Central memory CD8-positive, alpha-beta T cell (primary cell): ENCODE measurements at regions not wholly inside any gene's neighbourhood (a gene's known extent, or its start where the extent isn't known, plus 50 kb on each side); places are given as distances from the start of the nearest gene placed in this dataset.
A peak's percentile ranks its signal among the peaks of the same experiment; 100 is the strongest.
"Not testable (repeated sequence)": the region's sequence is repeated elsewhere in the genome, so short reads cannot be mapped to it uniquely, and the experiment has no call there.

Experiments
- ATAC-seq: fragments of 150-1000 bp; cut with Tn5 transposase; replicated peaks from 2 replicates; pipeline ENCODE4 v1.10.0; 2022; ENCODE audit warnings: mild to moderate bottlenecking, moderate FRiP score, moderate number of reproducible peaks; ENCODE audit not compliant: poor library complexity, severe bottlenecking; ENCODE audit errors: extremely low read depth
- DNase-seq, 2 donors: peaks; one replicate each; pipeline ENCODE4 v3.0.0; 2021; ENCODE audit warnings: low spot score in 2 of 2
- H3K27ac Mint-ChIP-seq: one replicate; pipeline ENCODE4 v1.8.0; 2022; ENCODE audit warnings: low read depth, mild to moderate bottlenecking, moderate library complexity, mixed read lengths
- H3K27me3 Mint-ChIP-seq: one replicate; pipeline ENCODE4 v1.8.0; 2022; ENCODE audit warnings: mixed read lengths
- H3K36me3 Mint-ChIP-seq: one replicate; pipeline ENCODE4 v1.8.0; 2022; ENCODE audit warnings: mild to moderate bottlenecking, moderate library complexity, mixed read lengths; ENCODE audit not compliant: insufficient read depth
- H3K4me1 Mint-ChIP-seq: one replicate; pipeline ENCODE4 v1.8.0; 2022; ENCODE audit warnings: mixed read lengths
- H3K4me3 Mint-ChIP-seq: one replicate; pipeline ENCODE4 v1.8.0; 2022; ENCODE audit warnings: mild to moderate bottlenecking, moderate library complexity, mixed read lengths
- H3K9me3 Mint-ChIP-seq: one replicate; pipeline ENCODE4 v1.8.0; 2022; ENCODE audit warnings: mixed read lengths

GRCh38 chr9:94033383-94033782 is 50.9 kb upstream of the PTPDC1 start:
- Mint-ChIP-seq H3K36me3 (peaks cover 7% of the 10 kb centered on the region), H3K9me3 (no peaks in the 10 kb centered on the region), H3K27ac (no peak overlapping the region), H3K4me1 (peaks cover 23% of the 10 kb centered on the region), H3K27me3 (peaks cover 6% of the 10 kb centered on the region), H3K4me3 (no peak overlapping the region)
- DNase-seq (no peak), ATAC-seq (no peak)

GRCh38 chr9:94031946-94032345 is 52.3 kb upstream of the PTPDC1 start:
- DNase-seq (no peak), ATAC-seq (no peak)
- Mint-ChIP-seq H3K27me3 (peaks cover 12% of the 10 kb centered on the region), H3K27ac (no peak overlapping the region), H3K4me3 (no peak overlapping the region), H3K36me3 (peaks cover 7% of the 10 kb centered on the region), H3K4me1 (peaks cover 23% of the 10 kb centered on the region), H3K9me3 (no peaks in the 10 kb centered on the region)

- peak overlapping the region; percentile 96 for H3K4me3 Mint-ChIP-seq
- H3K4me1 Mint-ChIP-seq = peaks cover 23% of the 10 kb centered on the region
- no peaks in the 10 kb centered on the region for H3K9me3 Mint-ChIP-seq
- H3K36me3 Mint-ChIP-seq = peaks cover 7% of the 10 kb centered on the region
- DNase-seq = no peak
- H3K27me3 Mint-ChIP-seq = peaks cover 12% of the 10 kb centered on the region
- no peak for ATAC-seq
- H3K27ac Mint-ChIP-seq = peak overlapping the region; percentile 92
Observed at GRCh38 chr9:94031380-94031779, 52.9 kb upstream of the PTPDC1 start.

- Mint-ChIP-seq H3K36me3 (peaks cover 7% of the 10 kb centered on the region), H3K4me3 (peak overlapping the region; percentile 96), H3K9me3 (no peaks in the 10 kb centered on the region), H3K27ac (peak overlapping the region; percentile 92), H3K4me1 (peaks cover 23% of the 10 kb centered on the region), H3K27me3 (peaks cover 12% of the 10 kb centered on the region)
- DNase-seq (peak; percentile 54), ATAC-seq (peak; percentile 97)
Observed at GRCh38 chr9:94030318-94031179, 53.7 kb upstream of the PTPDC1 start.

GRCh38 chr9:94029932-94030317 is 54.3 kb upstream of the PTPDC1 start:
- H3K27me3 Mint-ChIP-seq = peaks cover 12% of the 10 kb centered on the region
- H3K36me3 Mint-ChIP-seq = peaks cover 7% of the 10 kb centered on the region
- peak overlapping the region; percentile 92 for H3K27ac Mint-ChIP-seq
- no peak for DNase-seq
- peaks cover 17% of the 10 kb centered on the region for H3K4me1 Mint-ChIP-seq
- no peak for ATAC-seq
- no peaks in the 10 kb centered on the region for H3K9me3 Mint-ChIP-seq
- peak overlapping the region; percentile 96 for H3K4me3 Mint-ChIP-seq

GRCh38 chr9:94026816-94027215 is 57.4 kb upstream of the PTPDC1 start:
- Mint-ChIP-seq H3K36me3 (peaks cover 7% of the 10 kb centered on the region), H3K9me3 (no peaks in the 10 kb centered on the region), H3K27ac (no peak overlapping the region), H3K27me3 (peaks cover 12% of the 10 kb centered on the region), H3K4me3 (no peak overlapping the region), H3K4me1 (peaks cover 17% of the 10 kb centered on the region)
- ATAC-seq = no peak
- no peak for DNase-seq

GRCh38 chr9:94022476-94022875 is 61.8 kb upstream of the PTPDC1 start:
- H3K4me1 Mint-ChIP-seq, H3K27ac Mint-ChIP-seq, DNase-seq, H3K36me3 Mint-ChIP-seq, H3K4me3 Mint-ChIP-seq, H3K27me3 Mint-ChIP-seq, ATAC-seq, H3K9me3 Mint-ChIP-seq: not testable (repeated sequence)

GRCh38 chr9:94020836-94021235 is 63.4 kb upstream of the PTPDC1 start:
- H3K4me1 Mint-ChIP-seq = not testable (repeated sequence)

GRCh38 chr9:94018628-94019027 is 63.5 kb upstream of the BARX1 start:
- DNase-seq = no peak
- H3K27ac Mint-ChIP-seq = no peak overlapping the region

More at GRCh38 chr9:94020836-94021235, 63.4 kb upstream of the PTPDC1 start:
- H3K36me3 Mint-ChIP-seq, H3K9me3 Mint-ChIP-seq, H3K4me3 Mint-ChIP-seq, DNase-seq, ATAC-seq, H3K27ac Mint-ChIP-seq, H3K27me3 Mint-ChIP-seq: not testable (repeated sequence)

GRCh38 chr9:94017939-94018531 is 62.9 kb upstream of the BARX1 start:
- no peak overlapping the region for H3K4me3 Mint-ChIP-seq
- no peak overlapping the region for H3K27ac Mint-ChIP-seq
- H3K27me3 Mint-ChIP-seq = no peaks in the 10 kb centered on the region
- H3K4me1 Mint-ChIP-seq = no peaks in the 10 kb centered on the region
- ATAC-seq = no peak
- no peaks in the 10 kb centered on the region for H3K36me3 Mint-ChIP-seq
- no peak for DNase-seq
- H3K9me3 Mint-ChIP-seq = no peaks in the 10 kb centered on the region

More at GRCh38 chr9:94018628-94019027, 63.5 kb upstream of the BARX1 start:
- Mint-ChIP-seq H3K9me3 (no peaks in the 10 kb centered on the region), H3K36me3 (no peaks in the 10 kb centered on the region), H3K4me1 (no peaks in the 10 kb centered on the region), H3K27me3 (no peaks in the 10 kb centered on the region), H3K4me3 (no peak overlapping the region)
- ATAC-seq = no peak

GRCh38 chr9:94016744-94017143 is 61.6 kb upstream of the BARX1 start:
- DNase-seq = no peak
- Mint-ChIP-seq H3K9me3 (no peaks in the 10 kb centered on the region), H3K4me3 (no peak overlapping the region), H3K4me1 (no peaks in the 10 kb centered on the region), H3K27ac (no peak overlapping the region), H3K36me3 (no peaks in the 10 kb centered on the region), H3K27me3 (no peaks in the 10 kb centered on the region)
- ATAC-seq = no peak

GRCh38 chr9:94014920-94015319 is 59.8 kb upstream of the BARX1 start:
- no peak for DNase-seq
- no peaks in the 10 kb centered on the region for H3K9me3 Mint-ChIP-seq
- no peak for ATAC-seq
- H3K4me1 Mint-ChIP-seq = no peaks in the 10 kb centered on the region
- no peaks in the 10 kb centered on the region for H3K27me3 Mint-ChIP-seq
- H3K36me3 Mint-ChIP-seq = no peaks in the 10 kb centered on the region
- no peak overlapping the region for H3K4me3 Mint-ChIP-seq
- H3K27ac Mint-ChIP-seq = no peak overlapping the region

GRCh38 chr9:94014066-94014654 is 59.0 kb upstream of the BARX1 start:
- Mint-ChIP-seq H3K36me3 (no peaks in the 10 kb centered on the region), H3K27me3 (no peaks in the 10 kb centered on the region), H3K27ac (no peak overlapping the region), H3K4me1 (no peaks in the 10 kb centered on the region), H3K9me3 (no peaks in the 10 kb centered on the region), H3K4me3 (no peak overlapping the region)
- ATAC-seq = no peak
- DNase-seq = no peak
